LoVo (cell line): ENCODE measurements at regions not wholly inside any gene's neighbourhood (a gene's known extent, or its start where the extent isn't known, plus 50 kb on each side); places are given as distances from the start of the nearest gene placed in this dataset.
"Not testable (repeated sequence)": the region's sequence is repeated elsewhere in the genome, so short reads cannot be mapped to it uniquely, and the experiment has no call there.

Experiments
- DNase-seq: peaks from one replicate; pipeline ENCODE4 v3.0.0-alpha.2; 2016; ENCODE audit warnings: low spot score

DNA sequence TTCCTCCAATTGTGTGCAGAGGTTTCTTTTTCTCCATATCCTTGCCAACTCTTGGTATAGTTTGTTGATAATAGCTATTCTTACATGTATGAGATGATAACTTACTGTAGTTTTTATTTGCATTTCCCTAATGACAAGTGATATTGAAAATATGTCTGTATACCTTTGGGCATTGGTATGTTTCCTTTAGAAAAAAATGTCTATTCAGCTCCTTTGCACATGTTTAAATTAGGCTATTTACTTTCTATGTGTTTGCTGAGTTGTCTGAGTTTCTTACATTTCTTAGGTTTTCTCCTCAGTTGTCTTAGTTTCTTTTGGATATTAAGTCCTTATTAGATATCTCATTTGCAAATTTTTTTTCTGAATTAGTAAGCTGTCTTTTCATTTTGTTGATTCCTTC lies 487.3 kb upstream of the EPHA5 start:
- no peak for DNase-seq

DNA sequence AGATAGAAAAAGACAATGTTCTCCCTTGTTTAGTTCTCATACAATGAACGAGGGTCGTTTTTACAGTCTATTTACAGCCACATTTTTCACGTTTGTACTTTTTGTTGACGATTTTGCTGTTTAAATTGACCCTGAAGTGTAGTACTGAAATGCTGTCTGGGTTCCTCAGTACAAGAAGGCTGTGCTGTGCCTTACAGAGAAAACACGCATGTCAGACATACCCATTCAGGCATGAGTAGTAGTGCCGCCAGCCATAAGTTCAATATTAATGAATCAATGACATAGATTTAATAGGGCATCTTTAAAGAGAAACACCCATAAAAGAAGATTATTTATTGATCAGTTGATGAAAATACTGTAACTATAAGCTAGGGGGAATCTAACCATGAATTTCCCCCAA lies 459.8 kb upstream of the EPHA5 start:
- no peak for DNase-seq

DNA sequence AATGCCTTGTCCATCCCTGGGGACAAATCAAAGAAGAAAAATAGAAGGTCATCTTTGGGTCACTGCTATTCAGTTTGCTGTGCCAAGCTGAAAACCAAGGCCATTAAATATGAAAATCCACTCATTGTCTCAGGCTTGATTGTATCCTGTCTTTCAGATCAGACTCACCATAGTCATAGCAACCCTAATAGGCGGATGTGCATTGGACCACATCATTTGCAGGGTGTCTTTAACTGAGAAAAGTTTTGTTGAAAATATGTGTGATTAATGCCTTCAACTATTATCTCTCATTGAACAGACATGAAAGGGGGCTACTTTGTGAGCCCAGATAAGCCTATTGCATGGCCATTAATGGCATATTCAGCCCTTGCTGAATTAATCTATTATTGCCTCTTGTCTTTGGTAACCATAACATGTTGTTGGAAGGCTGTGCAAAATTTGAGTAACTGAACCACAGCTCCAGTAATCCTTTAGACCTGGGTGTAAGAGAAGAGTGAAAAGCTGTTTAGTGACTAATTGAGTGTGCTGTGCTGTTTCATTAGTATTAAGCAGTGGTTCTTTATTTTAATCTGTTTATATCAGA lies 453.6 kb upstream of the EPHA5 start:
- no peak for DNase-seq

DNA sequence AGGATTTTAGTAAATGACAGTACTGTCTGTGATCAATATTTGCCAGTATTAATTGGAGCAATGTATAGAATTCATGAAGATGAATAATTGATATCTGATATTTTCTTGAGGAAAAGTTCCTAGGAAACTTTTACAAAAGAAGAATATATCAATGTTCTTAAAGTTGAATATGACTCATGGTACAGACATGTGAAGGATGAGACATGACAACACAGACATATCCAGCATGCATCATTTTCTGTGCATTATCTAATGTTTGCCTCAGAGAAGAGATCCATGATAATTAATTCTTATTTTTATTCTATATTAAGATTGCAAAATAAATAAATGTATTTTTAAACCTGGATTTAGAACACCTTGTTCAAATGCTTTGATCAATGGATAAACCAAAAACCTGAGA lies 452.9 kb upstream of the EPHA5 start:
- no peak for DNase-seq

DNA sequence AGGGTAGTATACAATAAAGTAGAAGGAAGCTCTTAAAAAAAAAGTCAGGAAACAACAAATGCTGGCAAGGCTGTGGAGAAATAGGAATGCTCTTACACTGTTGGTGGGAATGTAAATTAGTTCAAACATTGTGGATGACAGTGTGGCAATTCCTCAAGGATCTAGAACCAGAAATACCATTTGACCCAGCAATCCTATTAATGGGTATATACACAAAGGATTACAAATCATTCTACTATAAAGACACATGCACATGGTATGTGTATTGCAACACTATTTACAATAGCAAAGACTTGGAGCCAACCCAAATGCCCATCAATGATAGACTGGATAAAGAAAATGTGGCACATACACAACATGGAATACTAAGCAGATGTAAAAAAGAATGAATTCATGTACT lies 444.9 kb upstream of the EPHA5 start:
- DNase-seq = not testable (repeated sequence)

DNA sequence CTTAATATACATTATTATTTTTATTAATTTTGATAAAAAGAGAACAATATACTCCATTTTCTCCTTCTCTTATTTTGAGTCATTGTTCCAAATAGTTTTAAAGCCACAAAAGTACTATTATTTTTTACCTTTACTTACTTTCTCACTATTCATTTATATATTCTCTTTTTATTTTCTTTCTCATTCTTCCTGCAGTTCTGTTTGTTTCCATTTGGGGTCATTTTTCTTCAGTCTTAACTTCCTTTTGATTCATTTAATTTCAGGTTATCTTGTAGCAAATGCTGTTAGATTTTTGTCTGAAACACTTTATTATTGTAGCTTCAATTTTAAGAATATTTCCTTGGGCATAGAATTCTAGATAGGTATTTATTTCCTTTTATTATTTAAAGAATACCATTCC lies 438.6 kb upstream of the EPHA5 start:
- DNase-seq = no peak

DNA sequence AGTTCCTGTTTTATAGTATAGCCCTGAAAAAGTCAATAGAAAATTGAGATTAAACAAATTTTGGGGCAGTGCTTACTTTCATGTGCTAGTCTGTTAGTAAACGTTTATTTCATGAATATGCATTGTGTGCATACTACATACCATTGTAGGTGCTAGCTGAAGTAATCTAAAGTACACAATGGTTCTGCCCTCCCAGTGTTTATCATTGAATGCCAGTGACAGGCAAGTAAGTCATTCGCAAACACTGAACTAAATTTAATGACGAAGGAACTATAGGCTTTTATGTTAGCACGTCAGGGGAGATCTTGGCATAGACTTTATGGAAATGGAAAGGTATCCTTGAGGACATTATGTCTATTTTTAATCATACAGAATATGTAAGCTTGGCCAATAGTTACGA lies 426.9 kb upstream of the EPHA5 start:
- DNase-seq = no peak

DNA sequence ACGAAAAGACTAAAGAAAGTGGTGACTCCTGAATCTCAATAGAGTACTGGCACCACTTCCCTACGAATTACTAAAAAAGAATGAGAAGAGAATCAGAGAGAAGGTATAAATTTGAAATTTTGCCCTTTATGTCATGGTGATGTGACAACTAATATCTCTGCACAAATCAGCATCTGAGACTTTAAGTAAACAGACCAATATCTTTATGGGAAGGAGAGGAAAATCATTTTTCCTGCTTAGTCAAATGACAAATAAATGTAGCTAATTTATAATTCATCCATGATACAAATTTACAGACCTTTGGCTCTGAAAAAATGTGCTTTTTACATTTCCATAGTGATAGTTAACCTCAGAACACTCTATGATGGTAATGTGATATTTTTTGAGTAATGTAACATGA lies 424.8 kb upstream of the EPHA5 start:
- DNase-seq = no peak

DNA sequence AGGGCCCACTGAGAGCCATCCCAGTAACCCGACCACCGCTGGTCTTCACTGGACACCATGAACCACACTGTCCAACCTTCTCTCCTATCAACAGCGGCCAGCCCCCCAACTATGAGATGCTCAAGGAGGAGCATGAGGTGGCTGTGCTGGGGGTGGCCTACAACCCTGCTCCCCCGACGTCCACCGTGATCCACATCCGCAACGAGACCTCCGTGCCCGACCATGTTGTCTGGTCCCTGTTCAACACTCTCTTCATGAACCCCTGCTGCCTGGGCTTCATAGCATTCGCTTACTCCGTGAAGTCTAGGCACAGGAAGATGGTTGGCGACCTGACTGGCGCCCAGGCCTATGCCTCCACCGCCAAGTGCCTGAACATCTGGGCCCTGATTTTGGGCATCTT lies 423.8 kb upstream of the EPHA5 start:
- DNase-seq = no peak

DNA sequence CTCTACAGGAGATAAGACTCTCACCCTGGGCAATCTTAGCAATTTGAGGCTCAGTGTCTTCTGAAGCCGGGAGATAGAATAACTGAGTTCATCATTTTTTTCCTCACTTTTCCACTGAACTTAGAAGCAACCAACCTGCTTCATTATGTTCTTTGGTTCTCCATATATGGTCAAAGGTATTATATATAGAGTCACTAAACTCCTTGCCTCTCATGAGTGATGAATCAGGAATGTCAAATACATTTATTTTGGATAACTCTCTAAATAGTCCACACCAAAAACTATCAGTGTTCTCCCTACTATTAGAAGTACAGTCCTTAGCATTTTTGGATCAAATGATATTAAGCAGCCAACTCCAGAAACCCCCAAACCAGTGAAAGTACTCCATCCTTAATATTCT lies 421.5 kb upstream of the EPHA5 start:
- no peak for DNase-seq

DNA sequence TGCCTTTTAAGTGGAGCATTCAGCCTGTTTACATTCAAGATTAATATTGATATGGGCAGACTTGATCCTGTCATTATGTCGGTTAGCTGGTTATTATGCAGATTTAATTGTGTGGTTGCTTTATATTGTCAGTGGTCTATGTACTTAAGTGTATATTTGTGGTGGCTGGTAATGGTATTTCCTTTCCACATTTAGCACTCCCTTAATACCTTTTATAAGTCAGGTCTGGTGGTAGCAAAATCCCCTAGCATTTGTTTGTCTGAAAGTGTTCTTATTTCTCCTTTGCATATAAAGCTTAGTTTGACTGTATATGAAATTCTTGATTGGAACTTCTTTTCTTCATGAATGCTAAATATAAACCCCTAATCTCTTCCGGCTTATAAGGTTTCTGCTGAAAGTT lies 403.7 kb upstream of the EPHA5 start:
- DNase-seq = no peak

DNA sequence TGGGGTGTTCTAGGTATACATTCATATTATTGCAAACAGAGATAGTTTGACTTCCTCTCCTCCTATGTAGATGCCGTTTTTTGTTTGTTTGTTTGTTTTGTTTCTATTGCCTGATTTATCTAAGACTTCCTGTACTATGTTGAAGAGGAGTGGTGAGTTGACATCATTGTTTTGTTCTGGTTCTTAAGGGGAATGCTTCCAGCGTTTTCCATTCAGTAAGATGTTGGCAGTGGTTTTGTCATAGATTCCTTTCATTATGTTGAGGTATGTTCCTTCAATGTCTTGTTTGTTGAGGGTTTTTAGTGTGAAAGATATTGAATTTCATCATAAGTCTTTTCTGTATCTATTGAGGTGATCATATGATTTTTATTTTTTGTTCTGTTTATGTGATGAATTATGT lies 401.6 kb upstream of the EPHA5 start:
- DNase-seq = no peak

DNA sequence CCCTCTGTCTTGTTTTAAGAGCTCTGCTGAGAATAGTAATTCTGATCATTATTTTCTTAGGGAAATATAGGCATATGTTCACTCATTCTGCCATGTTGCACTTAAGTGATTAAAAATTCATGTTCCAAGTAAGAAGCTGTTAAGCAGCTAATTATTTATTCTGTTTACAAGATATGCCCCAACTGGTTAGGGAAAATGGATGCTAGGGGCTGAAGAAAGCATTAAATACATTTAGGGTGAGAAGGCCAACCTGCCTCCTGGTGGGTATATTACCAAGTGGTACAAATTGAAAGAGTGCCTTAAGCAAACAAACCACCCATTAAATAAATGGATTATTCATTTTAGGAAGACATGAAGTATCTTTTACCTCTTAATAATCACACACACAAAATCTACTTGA lies 392.6 kb upstream of the EPHA5 start:
- DNase-seq = no peak

DNA sequence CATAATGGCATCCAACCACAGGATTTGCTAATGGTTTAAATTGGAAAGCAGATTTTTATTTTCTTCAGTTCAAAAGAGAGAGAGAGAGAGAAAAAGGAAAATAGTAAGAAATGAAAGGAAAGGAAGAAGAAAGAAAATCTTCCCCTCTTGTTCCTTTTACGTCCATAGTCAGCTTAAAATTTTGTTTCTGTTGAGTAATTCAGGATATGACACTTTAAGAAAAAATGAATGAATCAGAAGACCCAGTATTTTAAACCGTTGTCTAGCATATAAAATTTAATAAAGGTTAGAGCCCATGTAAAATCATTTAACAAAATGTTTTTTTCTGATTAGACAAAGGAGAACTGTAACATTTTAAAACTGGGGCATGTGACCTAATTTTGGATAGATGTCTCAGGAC lies 391.8 kb upstream of the EPHA5 start:
- no peak for DNase-seq

DNA sequence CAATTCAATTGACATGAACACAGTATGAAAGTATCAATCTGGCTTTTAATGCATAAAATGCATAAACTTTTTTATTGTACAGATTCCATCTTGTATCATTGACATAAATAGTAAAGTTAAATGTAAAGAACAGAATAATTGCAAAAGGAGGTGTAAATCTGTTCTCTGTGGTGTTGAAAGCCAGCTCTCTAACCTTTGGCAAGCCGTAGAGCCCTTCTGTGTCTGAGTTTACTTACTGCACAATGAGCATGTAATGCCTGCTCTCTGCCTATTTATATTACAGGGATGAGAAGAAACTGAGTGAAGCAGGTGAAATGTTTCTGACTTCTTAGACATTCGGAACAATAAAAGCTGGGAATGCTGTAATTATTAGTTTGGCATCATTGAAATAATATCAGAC lies 389.3 kb upstream of the EPHA5 start:
- no peak for DNase-seq

DNA sequence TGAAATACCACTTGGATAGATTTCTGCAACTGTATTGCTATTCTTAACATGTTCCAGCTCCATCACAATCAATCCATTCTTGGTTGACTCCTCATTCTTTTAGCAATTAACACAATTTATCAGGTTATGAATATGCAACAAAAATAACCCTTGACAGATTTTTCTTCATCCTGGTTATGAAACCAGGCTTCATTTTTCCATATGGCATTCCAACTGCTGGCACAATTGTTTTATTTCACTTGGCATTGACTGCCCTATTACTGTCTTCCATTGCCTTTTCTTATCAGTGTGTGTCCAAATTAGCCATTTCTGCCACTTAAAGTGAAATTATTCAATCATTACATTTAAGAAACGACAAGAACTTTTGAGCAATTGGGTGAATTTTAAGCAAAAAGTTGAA lies 388.8 kb upstream of the EPHA5 start:
- DNase-seq = no peak

DNA sequence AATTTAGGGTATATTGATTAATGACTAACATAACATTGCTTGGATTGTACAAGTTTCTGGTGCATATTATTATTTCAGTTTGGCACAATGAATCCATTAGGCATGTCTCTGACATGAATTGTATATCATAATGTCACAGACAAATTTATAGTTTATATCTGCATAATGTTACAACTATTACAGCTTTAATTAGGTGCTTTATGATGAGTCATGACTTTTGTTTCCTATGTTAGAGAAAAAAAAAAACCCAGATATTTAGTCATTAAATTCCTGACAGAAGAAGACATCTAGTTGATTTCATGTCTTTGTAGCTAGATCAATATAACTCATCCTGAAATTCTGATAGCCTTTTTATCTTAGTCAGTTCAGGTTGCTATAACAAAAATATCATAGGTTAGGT lies 385.7 kb upstream of the EPHA5 start:
- DNase-seq = no peak

DNA sequence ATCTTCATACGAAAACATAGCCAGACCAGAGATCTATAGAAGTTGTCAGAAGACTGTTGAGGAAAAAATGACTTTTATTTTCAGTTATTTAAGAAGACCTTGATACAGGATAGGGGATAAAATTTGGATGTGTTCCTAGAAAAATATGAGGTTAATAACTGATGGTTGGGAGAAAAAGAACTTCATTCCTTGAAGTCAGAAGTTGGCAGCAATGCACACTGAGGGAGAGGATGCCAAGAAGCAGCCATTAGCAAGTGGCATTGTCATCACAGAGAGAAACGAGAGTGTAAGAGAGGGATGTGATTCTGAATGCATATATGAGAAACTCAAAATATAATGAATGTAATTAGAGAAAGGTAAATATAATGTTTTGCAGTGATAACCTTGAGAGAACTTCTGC lies 382.1 kb upstream of the EPHA5 start:
- no peak for DNase-seq

DNA sequence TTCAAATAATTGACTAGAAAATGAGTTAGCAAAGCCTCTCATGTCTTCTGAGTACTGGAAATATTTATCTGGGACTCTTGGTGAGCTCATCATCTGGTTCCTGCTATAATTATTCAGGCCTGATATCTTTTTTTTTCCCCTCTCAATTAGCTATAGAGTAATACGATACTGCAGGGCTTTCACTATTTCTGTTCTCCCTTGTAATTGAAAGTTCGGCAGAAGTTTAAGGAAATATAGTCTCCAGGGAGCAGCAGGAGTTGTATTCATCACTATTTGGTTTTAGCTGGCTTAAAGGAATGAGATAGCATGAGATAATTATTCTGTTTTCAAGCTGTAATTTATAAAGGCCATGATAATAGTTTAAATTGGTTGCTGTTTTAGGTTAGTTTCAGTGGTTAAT lies 378.6 kb upstream of the EPHA5 start:
- DNase-seq = no peak

DNA sequence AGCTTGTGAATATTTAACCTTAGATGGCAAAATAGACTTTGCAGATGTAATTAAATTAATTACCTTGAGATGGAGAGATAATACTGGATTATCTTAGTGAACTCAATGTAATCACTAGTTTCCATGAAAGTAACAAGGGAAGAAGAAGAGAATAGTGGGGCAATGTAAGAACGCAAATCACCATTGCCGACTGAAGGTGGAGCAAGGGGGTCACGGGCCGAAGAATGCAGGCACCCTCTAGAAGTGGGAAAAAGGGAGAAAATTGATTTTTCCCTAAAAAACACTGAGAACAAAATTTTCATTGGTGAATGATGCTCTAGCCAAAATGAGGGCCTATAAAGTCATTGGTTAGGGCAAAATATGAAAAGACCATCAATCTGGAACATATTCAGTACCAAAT lies 375.6 kb upstream of the EPHA5 start:
- no peak for DNase-seq

DNA sequence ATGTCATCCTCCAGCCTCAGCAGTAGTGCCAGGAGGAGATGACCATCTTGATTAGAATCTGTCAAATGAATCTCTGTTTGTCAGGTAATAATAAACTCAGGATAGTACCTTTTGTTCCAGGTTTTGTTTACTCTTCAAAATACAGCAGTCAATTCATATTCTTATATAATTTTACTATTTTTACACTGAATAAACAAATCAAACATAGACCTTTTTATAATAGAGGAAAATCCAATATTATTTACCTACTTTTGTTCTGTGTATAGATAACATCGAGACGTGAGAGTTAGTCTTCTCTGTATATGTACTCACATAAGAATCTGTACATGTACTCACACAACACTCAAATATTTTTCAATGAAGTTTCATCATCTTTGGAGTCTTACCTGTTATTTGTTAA lies 365.4 kb upstream of the EPHA5 start:
- no peak for DNase-seq

DNA sequence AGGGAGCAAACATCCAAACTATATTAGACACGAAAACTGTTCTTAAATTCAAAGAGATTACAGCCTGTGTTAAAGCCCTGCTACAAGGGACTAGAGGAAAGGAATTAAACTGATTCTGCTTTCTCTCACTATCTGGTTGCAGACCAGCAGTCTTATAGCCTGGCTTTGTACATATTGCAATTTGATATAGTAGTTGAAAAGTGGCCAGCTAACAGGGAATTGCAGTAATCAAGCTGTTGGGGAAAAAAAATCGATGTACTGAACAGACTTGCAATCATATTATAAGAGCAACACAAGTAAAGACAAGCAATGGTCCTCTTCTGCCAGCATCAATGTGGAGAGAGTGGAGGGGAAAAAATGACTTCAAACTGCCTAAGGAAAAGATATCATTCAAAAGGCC lies 364.4 kb upstream of the EPHA5 start:
- DNase-seq = no peak

DNA sequence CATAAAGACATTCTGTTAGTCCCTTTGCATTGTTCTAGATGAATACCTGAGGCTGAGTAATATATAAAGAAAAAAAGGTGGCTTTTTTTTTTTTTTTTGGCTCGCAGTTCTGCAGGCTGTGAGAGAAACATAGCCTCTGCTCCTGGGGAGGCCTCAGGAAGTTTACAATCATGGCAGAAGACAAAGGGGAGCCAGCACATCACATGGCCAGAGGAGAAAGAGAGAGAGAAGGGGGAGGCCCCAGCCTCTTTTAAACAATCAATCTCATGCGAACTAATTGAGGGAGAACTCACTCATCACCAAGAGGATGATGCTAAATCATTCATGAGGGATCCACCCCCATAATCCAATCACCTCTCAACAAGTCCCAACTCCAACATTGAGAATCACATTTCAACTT lies 364.0 kb upstream of the EPHA5 start:
- DNase-seq = no peak

DNA sequence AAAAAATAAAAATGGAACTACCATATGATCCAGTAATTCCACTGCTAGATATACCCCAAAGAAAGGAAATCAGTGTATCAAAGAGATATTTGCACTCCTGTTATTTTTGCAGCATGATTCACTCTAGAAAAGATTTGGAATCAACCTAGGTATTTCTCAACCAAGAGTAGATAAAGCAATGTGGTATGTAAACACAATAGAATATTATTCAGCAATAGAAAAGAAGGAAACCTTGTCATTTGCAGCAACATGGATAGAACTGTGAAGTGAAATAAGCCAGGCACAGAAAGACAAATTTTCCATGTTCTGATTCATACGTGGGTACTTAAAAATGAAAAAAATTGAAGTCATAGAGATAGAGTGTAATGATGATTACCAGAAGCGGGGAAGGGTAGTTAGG lies 362.3 kb upstream of the EPHA5 start:
- DNase-seq = no peak

DNA sequence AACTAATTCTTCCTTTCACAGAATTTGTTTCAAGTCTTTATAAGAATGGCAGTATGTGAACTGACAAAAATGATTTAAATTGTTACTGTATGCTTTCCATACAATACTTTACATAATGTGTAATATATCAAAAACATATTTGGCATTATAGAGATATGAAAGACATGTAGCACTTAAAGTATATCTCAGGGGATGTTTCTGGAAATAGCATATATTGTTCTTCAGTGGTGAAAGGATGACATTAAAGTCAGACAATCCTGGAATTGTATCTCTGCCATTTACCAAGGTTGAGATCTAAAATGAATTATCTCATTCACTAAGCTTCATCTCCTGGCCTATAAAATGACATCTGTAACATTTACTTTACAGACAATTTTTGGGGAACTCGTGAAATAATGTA lies 358.4 kb upstream of the EPHA5 start:
- no peak for DNase-seq
